Trophoblast cell (in vitro differentiated cells and primary cell): ENCODE measurements at regions not wholly inside any gene's neighbourhood (a gene's known extent, or its start where the extent isn't known, plus 50 kb on each side); places are given as distances from the start of the nearest gene placed in this dataset.

Source experiments
- DNase-seq, 2 donors: peaks; one replicate each; pipeline ENCODE4 v3.0.0-alpha.2; 2016
- H2AFZ ChIP-seq: 2 replicates; pipeline ENCODE4 v1.6.1; 2013; ENCODE audit warnings: low read length, moderate library complexity, mild to moderate bottlenecking; ENCODE audit not compliant: insufficient read depth, poor library complexity
- H2AK5ac ChIP-seq: 2 replicates; pipeline ENCODE4 v1.6.1; 2013; ENCODE audit warnings: mild to moderate bottlenecking, low read length
- H2BK120ac ChIP-seq: 2 replicates; pipeline ENCODE4 v1.6.1; 2013; ENCODE audit warnings: low read length, mild to moderate bottlenecking, moderate library complexity; ENCODE audit not compliant: insufficient read depth, poor library complexity
- H2BK12ac ChIP-seq: 2 replicates; pipeline ENCODE4 v1.6.1; 2013; ENCODE audit warnings: mild to moderate bottlenecking, low read length, moderate library complexity
- H2BK5ac ChIP-seq: 2 replicates; pipeline ENCODE4 v1.6.1; 2013; ENCODE audit warnings: low read length, low read depth, moderate library complexity, mild to moderate bottlenecking; ENCODE audit not compliant: poor library complexity
- H3K14ac ChIP-seq: 2 replicates; pipeline ENCODE4 v1.6.1; 2013; ENCODE audit warnings: mild to moderate bottlenecking, low read length
- H3K18ac ChIP-seq: 2 replicates; pipeline ENCODE4 v1.6.1; 2013; ENCODE audit warnings: mild to moderate bottlenecking, low read length
- H3K23ac ChIP-seq: 2 replicates; pipeline ENCODE4 v1.6.1; 2013; ENCODE audit warnings: low read length
- H3K27ac ChIP-seq: 2 replicates; pipeline ENCODE4 v1.5.1; 2013; ENCODE audit warnings: low read depth, mild to moderate bottlenecking, inconsistent platforms, low read length, moderate library complexity
- H3K27me3 ChIP-seq: 2 replicates; pipeline ENCODE4 v1.6.1; 2013; ENCODE audit warnings: inconsistent platforms, mild to moderate bottlenecking, low read length, moderate library complexity; ENCODE audit not compliant: insufficient read depth
- H3K36me3 ChIP-seq, 2 experiments: 1 replicate in 1 of 2; 2 replicates in 1 of 2; pipeline ENCODE4 v1.6.1; 2013; ENCODE audit warnings: low read length in 2 of 2, mild to moderate bottlenecking in 2 of 2, moderate library complexity in 1 of 2; ENCODE audit not compliant: insufficient read depth in 2 of 2, control insufficient read depth in 1 of 2
- H3K4ac ChIP-seq: 2 replicates; pipeline ENCODE4 v1.6.1; 2013; ENCODE audit warnings: low read depth, mild to moderate bottlenecking, low read length, moderate library complexity
- H3K4me1 ChIP-seq, 2 experiments: 1 replicate in 1 of 2; 2 replicates in 1 of 2; pipeline ENCODE4 v1.6.1; 2013; ENCODE audit warnings: low read length in 2 of 2, mild to moderate bottlenecking in 2 of 2, moderate library complexity in 1 of 2; ENCODE audit not compliant: insufficient read depth in 2 of 2, control insufficient read depth in 1 of 2
- H3K4me2 ChIP-seq: 2 replicates; pipeline ENCODE4 v1.6.1; 2013; ENCODE audit warnings: inconsistent platforms, mild to moderate bottlenecking, low read length, moderate library complexity
- H3K4me3 ChIP-seq: 2 replicates; pipeline ENCODE4 v1.5.1; 2013; ENCODE audit warnings: mild to moderate bottlenecking, low read depth, low read length, inconsistent platforms
- H3K79me1 ChIP-seq: one replicate; pipeline ENCODE4 v1.6.1; 2013; ENCODE audit warnings: low read length
- H3K79me2 ChIP-seq: 2 replicates; pipeline ENCODE4 v1.6.1; 2013; ENCODE audit warnings: low read length, mild to moderate bottlenecking; ENCODE audit not compliant: control insufficient read depth, insufficient read depth, poor library complexity
- H3K9ac ChIP-seq: 2 replicates; pipeline ENCODE4 v1.6.1; 2013; ENCODE audit warnings: mild to moderate bottlenecking, low read length
- H3K9me3 ChIP-seq: 2 replicates; pipeline ENCODE4 v1.6.1; 2013; ENCODE audit warnings: low read depth, mild to moderate bottlenecking, control low read depth, inconsistent platforms, low read length; ENCODE audit not compliant: insufficient read depth
- H4K12ac ChIP-seq: 2 replicates; pipeline ENCODE4 v1.6.1; 2013; ENCODE audit warnings: low read depth, mild to moderate bottlenecking, low read length, moderate library complexity
- H4K8ac ChIP-seq: 2 replicates; pipeline ENCODE4 v1.6.1; 2013; ENCODE audit warnings: low read depth, mild to moderate bottlenecking, low read length, moderate library complexity
- H4K91ac ChIP-seq: one replicate; pipeline ENCODE4 v1.6.1; 2013; ENCODE audit warnings: low read depth, mild to moderate bottlenecking, low read length, moderate library complexity
- WGBS: extraction: QIAGEN DNeasy Blood & Tissue Kit; methylation state at CpG from one replicate; pipeline ENCODE4 v1.1.7; 2013; ENCODE audit warnings: missing lambda C conversion rate; ENCODE audit not compliant: insufficient read length, insufficient coverage; ENCODE audit errors: extremely low coverage; 5-methylcytosine and 5-hydroxymethylcytosine counted together

DNA sequence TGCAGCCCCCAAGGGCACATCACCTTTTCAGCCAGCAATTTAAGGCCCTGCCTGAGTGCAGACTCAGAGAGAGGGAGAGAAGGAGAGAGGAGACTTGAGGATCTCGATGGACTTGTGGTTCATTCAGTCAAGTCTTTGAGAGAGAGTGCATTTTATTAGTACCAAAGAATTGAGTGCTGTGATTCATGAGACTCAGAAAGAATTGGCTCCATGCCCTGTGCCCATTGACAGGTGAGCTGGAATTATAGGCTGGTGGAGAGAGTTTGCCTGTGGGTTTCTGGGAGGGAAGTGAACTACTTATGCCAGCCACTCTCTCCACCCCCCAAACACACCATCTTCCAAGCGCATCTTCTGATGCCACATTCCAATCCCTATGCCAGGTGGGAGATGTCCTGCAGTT, 236.8 kb downstream of the MN1 start:
- WGBS: no CpG with 5 or more reads among the region's 2 CpGs

DNA sequence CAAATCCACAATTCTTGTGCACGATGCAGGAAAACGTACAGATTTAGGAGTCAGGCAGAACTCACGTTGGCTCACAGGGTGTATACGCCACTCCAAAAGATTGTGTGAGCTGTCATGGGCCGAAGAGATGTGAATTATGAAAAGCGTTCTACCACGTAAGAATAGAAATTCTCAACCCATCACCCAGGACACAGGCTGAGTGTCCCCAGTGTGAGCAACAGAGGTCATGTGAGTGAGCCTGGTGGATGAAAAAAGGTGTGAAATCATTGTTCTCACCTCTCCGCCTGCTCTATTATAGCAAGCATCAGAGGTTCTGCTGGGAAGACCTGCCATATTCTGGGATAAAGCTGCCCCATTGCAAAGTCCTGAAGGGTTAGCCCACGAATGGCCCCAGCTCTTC, 235.0 kb downstream of the MN1 start:
- no peaks in the 10 kb centered on the region for H3K27me3 ChIP-seq
- no CpG with 5 or more reads among the region's 9 CpGs for WGBS
- no peaks in the 10 kb centered on the region for H3K36me3 ChIP-seq
- no peak overlapping the region for H4K91ac ChIP-seq
- H3K4ac ChIP-seq: no peak overlapping the region
- H3K4me1 ChIP-seq: no peaks in the 10 kb centered on the region
- H2AK5ac ChIP-seq: no peak overlapping the region
- H2BK5ac ChIP-seq: no peak overlapping the region
- no peak overlapping the region for H2BK120ac ChIP-seq
- H3K79me2 ChIP-seq: no peaks in the 10 kb centered on the region
- DNase-seq: no peak
- no peak overlapping the region for H3K14ac ChIP-seq
- no peak overlapping the region for H4K12ac ChIP-seq
- no peak overlapping the region for H3K23ac ChIP-seq
- no peak overlapping the region for H3K4me2 ChIP-seq
- H2AFZ ChIP-seq: no peak overlapping the region
- no peak overlapping the region for H3K9ac ChIP-seq
- no peaks in the 10 kb centered on the region for H3K9me3 ChIP-seq
- no peak overlapping the region for H4K8ac ChIP-seq
- no peak overlapping the region for H2BK12ac ChIP-seq
- H3K18ac ChIP-seq: no peak overlapping the region
- H3K4me3 ChIP-seq: no peak overlapping the region
- H3K79me1 ChIP-seq: no peaks in the 10 kb centered on the region
- no peak overlapping the region for H3K27ac ChIP-seq

More for the DNA sequence above, 236.8 kb downstream of the MN1 start:
- no peak overlapping the region for H3K14ac ChIP-seq
- DNase-seq: no peak
- no peak overlapping the region for H3K27ac ChIP-seq
- no peak overlapping the region for H3K23ac ChIP-seq
- no peak overlapping the region for H3K18ac ChIP-seq
- no peaks in the 10 kb centered on the region for H3K36me3 ChIP-seq
- H2BK5ac ChIP-seq: no peak overlapping the region
- H3K4me1 ChIP-seq: no peaks in the 10 kb centered on the region
- no peak overlapping the region for H2BK12ac ChIP-seq
- no peak overlapping the region for H2BK120ac ChIP-seq
- H3K79me1 ChIP-seq: no peaks in the 10 kb centered on the region
- H2AK5ac ChIP-seq: no peak overlapping the region
- H3K4me3 ChIP-seq: no peak overlapping the region
- no peak overlapping the region for H3K9ac ChIP-seq
- no peaks in the 10 kb centered on the region for H3K79me2 ChIP-seq
- H2AFZ ChIP-seq: no peak overlapping the region
- H3K27me3 ChIP-seq: no peaks in the 10 kb centered on the region
- H4K91ac ChIP-seq: no peak overlapping the region
- no peak overlapping the region for H3K4ac ChIP-seq
- no peak overlapping the region for H4K8ac ChIP-seq
- H3K9me3 ChIP-seq: no peaks in the 10 kb centered on the region
- no peak overlapping the region for H3K4me2 ChIP-seq
- H4K12ac ChIP-seq: no peak overlapping the region

DNA sequence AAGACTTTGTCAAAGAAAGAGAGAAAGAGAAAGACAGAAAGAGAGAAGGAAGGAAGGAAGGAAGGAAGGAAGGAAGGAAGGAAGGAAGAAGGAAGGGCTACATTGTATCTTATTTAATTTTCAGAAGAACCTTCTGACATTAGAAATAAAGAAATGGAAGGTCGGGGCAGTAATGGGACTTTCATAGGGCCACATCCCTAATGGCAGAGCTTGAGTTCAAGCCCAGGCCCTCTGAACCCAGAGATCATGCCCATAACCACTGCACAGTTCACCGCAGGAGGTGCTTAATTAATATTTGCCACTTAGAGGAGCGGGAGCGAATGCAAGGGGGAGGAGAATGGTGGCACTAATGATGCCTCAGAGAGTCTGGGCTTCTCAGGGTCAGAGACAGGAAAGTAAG, 233.3 kb downstream of the MN1 start:
- Histone ChIP-seq H2BK5ac (no peak overlapping the region), H3K36me3 (no peaks in the 10 kb centered on the region), H3K4me2 (no peak overlapping the region), H3K4me1 (no peaks in the 10 kb centered on the region), H3K27me3 (no peaks in the 10 kb centered on the region), H2AK5ac (no peak overlapping the region), H2BK12ac (no peak overlapping the region), H3K18ac (no peak overlapping the region), H3K79me1 (no peaks in the 10 kb centered on the region), H4K91ac (no peak overlapping the region), H4K8ac (no peak overlapping the region), H3K9me3 (no peaks in the 10 kb centered on the region), H3K79me2 (no peaks in the 10 kb centered on the region), H3K27ac (no peak overlapping the region), H4K12ac (no peak overlapping the region), H3K23ac (no peak overlapping the region), H2BK120ac (no peak overlapping the region), H3K4me3 (no peak overlapping the region), H2AFZ (no peak overlapping the region), H3K9ac (no peak overlapping the region), H3K14ac (no peak overlapping the region), H3K4ac (no peak overlapping the region)
- DNase-seq: no peak
- no CpG with 5 or more reads among the region's 4 CpGs for WGBS

DNA sequence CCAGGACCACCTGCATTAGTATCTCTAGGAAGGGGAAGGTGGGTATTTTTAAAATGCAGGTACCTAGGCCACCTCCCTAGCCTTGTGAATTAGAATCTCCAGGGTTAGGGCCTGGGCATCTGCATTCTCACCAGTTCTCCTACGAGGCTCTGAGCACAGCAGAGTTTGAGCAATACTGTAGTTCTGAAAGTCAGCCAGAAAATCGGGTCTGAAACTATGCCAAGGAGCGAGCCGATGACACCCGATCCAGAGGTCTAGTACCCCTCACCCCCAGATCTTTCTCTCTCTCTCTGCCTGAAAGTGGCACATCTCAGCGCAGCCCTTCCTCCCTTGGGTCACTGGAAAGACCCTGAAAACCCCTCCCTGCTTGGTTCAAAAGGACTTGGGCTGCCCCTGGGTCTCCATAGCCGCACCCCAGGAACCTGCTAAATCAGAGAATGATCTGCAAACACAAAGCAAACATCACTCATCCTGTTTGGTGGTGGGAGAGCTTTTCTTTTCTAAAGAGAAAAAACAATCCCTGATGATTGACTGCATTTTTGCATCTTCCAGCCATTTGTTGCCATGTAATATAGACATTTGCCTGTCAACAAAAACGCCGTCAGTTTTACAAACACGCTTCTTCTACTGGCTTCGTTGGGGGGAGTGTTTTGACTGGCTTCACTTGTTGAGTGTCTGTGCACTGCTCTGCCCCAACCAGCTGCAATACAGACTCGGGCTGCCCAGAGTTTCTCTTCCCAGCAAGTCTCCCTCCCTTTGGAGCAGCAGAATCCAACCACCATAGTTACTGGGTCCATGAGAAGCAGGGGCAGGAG, 229.9 kb downstream of the MN1 start:
- H3K4me1 ChIP-seq: peaks cover 4 to 6% of the 10 kb centered on the region in 2 experiments
- no peak for DNase-seq
- no peak overlapping the region for H2BK120ac ChIP-seq
- no peak overlapping the region for H3K27ac ChIP-seq
- H3K14ac ChIP-seq: no peak overlapping the region
- no peak overlapping the region for H3K4me2 ChIP-seq
- WGBS: no CpG with 5 or more reads among the region's 12 CpGs
- H3K4me3 ChIP-seq: no peak overlapping the region
- H2BK12ac ChIP-seq: no peak overlapping the region
- no peak overlapping the region for H3K23ac ChIP-seq
- H2AK5ac ChIP-seq: no peak overlapping the region
- no peak overlapping the region for H4K8ac ChIP-seq
- H4K91ac ChIP-seq: no peak overlapping the region
- H2AFZ ChIP-seq: no peak overlapping the region
- H3K4ac ChIP-seq: no peak overlapping the region
- no peak overlapping the region for H2BK5ac ChIP-seq
- H3K9me3 ChIP-seq: no peaks in the 10 kb centered on the region
- H3K9ac ChIP-seq: no peak overlapping the region
- H3K18ac ChIP-seq: no peak overlapping the region
- H4K12ac ChIP-seq: no peak overlapping the region
- no peaks in the 10 kb centered on the region for H3K79me2 ChIP-seq
- no peaks in the 10 kb centered on the region for H3K36me3 ChIP-seq
- no peaks in the 10 kb centered on the region for H3K79me1 ChIP-seq
- no peaks in the 10 kb centered on the region for H3K27me3 ChIP-seq
